Fibroblast of lung (primary cell): ENCODE measurements at regions not wholly inside any gene's neighbourhood (a gene's known extent, or its start where the extent isn't known, plus 50 kb on each side); places are given as distances from the start of the nearest gene placed in this dataset.

Experiments used
- EZH2 ChIP-seq: IDR thresholded peaks from 2 replicates; pipeline ENCODE4 v1.5.1; 2012; ENCODE audit warnings: low read length, control low read depth, mild to moderate bottlenecking; ENCODE audit errors: missing control alignments
- TF ChIP-seq, protein P1 (sequence below), 2 donors: IDR thresholded peaks in 1 of 2; conservative IDR thresholded peaks in 1 of 2; 1 replicate in 1 of 2; 2 replicates in 1 of 2; pipeline ENCODE4 v1.5.1; 2011 to 2012; ENCODE audit warnings: low read length in 2 of 2, control low read depth in 1 of 2, inconsistent platforms in 1 of 2, low read depth in 1 of 2, mild to moderate bottlenecking in 1 of 2

DNA sequence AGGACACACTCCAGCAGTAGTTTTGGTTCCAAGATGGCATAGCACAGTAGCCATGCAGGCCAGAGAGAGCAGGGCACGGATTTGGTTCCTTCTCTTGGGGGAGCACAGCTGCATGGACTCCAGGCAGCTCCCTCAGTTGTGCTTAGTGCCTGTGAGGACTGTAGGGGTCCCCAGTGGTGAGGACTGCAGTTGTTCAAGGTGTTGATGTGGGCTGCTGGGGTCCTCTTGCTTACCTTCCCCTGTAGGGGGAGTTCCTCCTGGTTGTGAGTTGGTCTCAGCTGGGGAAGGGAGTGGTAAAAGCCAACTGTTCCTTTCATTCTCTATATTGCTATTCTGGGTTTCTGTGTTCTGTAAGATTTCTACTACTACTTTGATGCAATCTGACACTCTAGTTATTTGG lies 606.5 kb downstream of the MAGEB5 start:
- TF ChIP-seq, protein P1, sequence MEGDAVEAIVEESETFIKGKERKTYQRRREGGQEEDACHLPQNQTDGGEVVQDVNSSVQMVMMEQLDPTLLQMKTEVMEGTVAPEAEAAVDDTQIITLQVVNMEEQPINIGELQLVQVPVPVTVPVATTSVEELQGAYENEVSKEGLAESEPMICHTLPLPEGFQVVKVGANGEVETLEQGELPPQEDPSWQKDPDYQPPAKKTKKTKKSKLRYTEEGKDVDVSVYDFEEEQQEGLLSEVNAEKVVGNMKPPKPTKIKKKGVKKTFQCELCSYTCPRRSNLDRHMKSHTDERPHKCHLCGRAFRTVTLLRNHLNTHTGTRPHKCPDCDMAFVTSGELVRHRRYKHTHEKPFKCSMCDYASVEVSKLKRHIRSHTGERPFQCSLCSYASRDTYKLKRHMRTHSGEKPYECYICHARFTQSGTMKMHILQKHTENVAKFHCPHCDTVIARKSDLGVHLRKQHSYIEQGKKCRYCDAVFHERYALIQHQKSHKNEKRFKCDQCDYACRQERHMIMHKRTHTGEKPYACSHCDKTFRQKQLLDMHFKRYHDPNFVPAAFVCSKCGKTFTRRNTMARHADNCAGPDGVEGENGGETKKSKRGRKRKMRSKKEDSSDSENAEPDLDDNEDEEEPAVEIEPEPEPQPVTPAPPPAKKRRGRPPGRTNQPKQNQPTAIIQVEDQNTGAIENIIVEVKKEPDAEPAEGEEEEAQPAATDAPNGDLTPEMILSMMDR (conservative IDR thresholded peaks at IDR 0.05 in 1 of 2, IDR thresholded peaks at IDR 0.05 in 1 of 2; ENCODE audit: low read depth in 1 of 2, low read length in 2 of 2) = no peak
- TF ChIP-seq EZH2 = no peak
